GM06990 (cell line): ENCODE measurements at regions not wholly inside any gene's neighbourhood (a gene's known extent, or its start where the extent isn't known, plus 50 kb on each side); places are given as distances from the start of the nearest gene placed in this dataset.

Source experiments
- DNase-seq: peaks from one replicate; pipeline ENCODE4 v3.0.0-alpha.2; 2011; ENCODE audit not compliant: insufficient read length; ENCODE audit errors: extremely low read depth
- H3K27me3 ChIP-seq: replicated peaks from 2 replicates; pipeline ENCODE4 v1.6.0; 2011; ENCODE audit warnings: low read length; ENCODE audit not compliant: control insufficient read depth, insufficient read depth
- H3K36me3 ChIP-seq: 2 replicates; pipeline ENCODE4 v1.5.1; 2011; ENCODE audit warnings: low read length; ENCODE audit not compliant: control insufficient read depth, insufficient read depth
- H3K4me3 ChIP-seq: replicated peaks from 2 replicates; pipeline ENCODE4 v1.5.1; 2011; ENCODE audit warnings: low read depth, mild to moderate bottlenecking, control low read depth, low read length
- CTCF ChIP-seq: IDR thresholded peaks from 2 replicates; pipeline ENCODE4 v1.5.1; 2011; ENCODE audit warnings: low read length, control low read depth, mild to moderate bottlenecking, inconsistent platforms; ENCODE audit not compliant: insufficient read depth, poor library complexity, severe bottlenecking

DNA sequence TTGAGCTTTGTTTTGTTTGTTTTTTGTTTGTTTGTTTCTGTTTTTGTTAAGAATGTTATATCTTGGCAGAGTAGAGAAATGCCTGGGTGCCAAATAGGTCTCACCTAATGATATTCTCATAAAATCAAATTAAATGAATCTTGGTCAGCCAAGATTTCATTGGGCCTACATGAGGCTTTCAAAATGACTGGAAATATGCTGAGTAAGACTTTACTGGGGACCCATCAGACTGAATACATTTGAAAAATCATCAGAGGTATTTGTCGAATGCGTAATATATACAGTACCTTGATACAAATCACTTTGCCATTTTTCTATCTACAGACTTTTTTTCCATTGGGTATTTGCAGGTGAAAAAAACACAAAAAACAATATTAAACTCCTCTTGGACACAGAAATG, 480.8 kb downstream of the CDH2 start:
- no peaks in the 10 kb centered on the region for H3K27me3 ChIP-seq
- DNase-seq: no peak
- no peak for TF ChIP-seq CTCF
- H3K4me3 ChIP-seq: no peak overlapping the region
- H3K36me3 ChIP-seq: no peaks in the 10 kb centered on the region

DNA sequence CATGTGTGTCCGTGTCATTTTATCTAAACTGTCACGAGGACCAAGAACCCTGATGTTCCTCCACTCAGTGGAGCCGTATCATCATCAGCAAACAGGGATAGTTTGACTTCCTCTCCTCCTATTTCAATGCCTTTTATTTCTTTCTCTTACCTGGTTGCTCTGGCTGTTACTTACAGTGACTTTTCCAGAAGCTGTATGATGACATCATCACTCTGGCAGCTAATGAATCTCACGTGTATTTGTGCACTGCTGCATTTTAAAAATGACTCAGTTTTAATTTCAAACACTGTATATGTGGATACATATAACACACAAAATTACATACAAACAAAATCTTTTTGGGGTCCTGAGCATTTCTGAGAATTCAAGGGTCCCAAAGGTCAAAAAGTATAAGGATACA, 481.4 kb downstream of the CDH2 start:
- TF ChIP-seq CTCF: no peak

GRCh38 chr18:27695052-27695451, 481.9 kb downstream of the CDH2 start:
- TF ChIP-seq CTCF: no peak
- no peak overlapping the region for H3K4me3 ChIP-seq
- no peaks in the 10 kb centered on the region for H3K27me3 ChIP-seq
- DNase-seq: no peak
- H3K36me3 ChIP-seq: no peaks in the 10 kb centered on the region

More for the DNA sequence above, 481.4 kb downstream of the CDH2 start:
- no peak overlapping the region for H3K4me3 ChIP-seq
- no peak for DNase-seq
- no peaks in the 10 kb centered on the region for H3K27me3 ChIP-seq
- H3K36me3 ChIP-seq: no peaks in the 10 kb centered on the region

DNA sequence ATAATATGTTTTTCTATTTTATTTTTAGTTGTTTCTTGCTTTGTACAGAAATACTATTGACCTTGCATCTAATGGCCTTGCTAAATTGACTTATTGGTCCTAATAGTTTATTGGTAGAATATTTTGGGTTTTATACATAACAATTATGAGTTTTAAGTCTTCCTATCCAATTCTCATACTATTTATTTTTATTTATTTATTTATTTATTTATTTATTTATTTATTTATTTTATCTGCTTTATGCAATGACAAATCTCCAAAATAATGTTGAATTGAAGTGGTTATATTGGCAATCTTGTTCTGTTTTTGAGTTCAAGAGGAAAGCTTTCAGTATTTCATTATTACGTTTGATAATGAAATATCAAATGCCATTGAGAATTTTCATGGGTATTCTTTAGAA, 488.3 kb downstream of the CDH2 start:
- no peak for DNase-seq
- no peak for TF ChIP-seq CTCF
- Histone ChIP-seq H3K27me3 (no peaks in the 10 kb centered on the region), H3K36me3 (no peaks in the 10 kb centered on the region), H3K4me3 (no peak overlapping the region)

DNA sequence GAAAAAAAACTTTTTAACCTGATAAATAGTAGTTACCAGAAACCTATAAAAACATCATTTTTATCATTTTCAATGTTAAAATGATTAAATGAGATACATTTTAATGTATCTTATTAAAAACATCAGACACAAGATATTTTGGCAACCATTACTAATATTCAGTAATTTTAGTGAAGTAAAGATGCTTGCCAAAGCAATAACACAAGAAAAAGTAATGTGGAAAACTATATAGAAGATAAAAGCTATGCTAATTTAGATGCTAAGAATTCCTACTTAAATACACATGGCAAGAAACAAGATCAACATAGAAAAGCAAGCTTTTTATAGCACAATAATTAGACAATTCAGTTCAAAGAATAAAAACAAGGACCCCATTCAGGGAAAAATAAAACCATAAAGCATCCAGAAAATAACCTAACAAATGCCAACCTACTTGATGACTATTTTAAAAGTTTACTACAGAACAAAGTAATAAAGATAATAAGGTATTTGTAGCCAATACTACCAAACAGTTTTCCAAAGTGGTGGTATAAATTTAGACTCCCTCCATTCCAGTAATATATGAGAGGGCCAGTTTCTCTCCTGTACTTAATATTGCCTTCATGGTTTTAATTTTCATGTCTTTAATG, 489.5 kb downstream of the CDH2 start:
- TF ChIP-seq CTCF: no peak

More for the DNA sequence above, 489.5 kb downstream of the CDH2 start:
- Histone ChIP-seq H3K4me3 (no peak overlapping the region), H3K36me3 (no peaks in the 10 kb centered on the region), H3K27me3 (no peaks in the 10 kb centered on the region)
- DNase-seq: no peak
